ENCODE measurements at regions not wholly inside any gene's neighbourhood (a gene's known extent, or its start where the extent isn't known, plus 50 kb on each side); places are given as distances from the start of the nearest gene placed in this dataset.

DNA sequence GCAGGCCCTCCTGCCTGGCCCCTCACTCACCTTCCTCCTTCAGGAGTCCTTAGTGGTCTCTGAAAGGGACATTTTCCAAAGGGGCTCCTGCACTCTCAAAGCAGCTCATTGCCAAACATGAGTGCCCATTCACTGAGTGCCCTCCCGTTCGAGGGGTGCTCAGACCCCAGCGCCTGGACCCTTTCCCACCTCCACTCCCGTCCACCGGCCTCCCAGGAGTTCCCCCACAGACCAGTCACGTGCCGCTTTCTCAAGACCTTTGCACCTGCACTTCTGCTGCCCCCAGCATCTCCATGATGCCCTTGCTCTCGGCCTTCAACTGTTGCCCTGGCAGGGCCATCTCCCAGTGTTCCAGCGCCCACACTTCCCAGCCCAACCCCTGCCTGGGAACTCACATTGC is 89.5 kb downstream of the ADRA2C start:
- TF ChIP-seq, protein P1, sequence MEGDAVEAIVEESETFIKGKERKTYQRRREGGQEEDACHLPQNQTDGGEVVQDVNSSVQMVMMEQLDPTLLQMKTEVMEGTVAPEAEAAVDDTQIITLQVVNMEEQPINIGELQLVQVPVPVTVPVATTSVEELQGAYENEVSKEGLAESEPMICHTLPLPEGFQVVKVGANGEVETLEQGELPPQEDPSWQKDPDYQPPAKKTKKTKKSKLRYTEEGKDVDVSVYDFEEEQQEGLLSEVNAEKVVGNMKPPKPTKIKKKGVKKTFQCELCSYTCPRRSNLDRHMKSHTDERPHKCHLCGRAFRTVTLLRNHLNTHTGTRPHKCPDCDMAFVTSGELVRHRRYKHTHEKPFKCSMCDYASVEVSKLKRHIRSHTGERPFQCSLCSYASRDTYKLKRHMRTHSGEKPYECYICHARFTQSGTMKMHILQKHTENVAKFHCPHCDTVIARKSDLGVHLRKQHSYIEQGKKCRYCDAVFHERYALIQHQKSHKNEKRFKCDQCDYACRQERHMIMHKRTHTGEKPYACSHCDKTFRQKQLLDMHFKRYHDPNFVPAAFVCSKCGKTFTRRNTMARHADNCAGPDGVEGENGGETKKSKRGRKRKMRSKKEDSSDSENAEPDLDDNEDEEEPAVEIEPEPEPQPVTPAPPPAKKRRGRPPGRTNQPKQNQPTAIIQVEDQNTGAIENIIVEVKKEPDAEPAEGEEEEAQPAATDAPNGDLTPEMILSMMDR (conservative IDR thresholded peaks at IDR 0.05): no peak
- TF ChIP-seq ZFX (IDR thresholded peaks at IDR 0.05): no peak
